GM13976 (cell line): ENCODE measurements at regions not wholly inside any gene's neighbourhood (a gene's known extent, or its start where the extent isn't known, plus 50 kb on each side); places are given as distances from the start of the nearest gene placed in this dataset.

Experiments used
- DNase-seq: peaks from one replicate; pipeline ENCODE4 v3.0.0; 2012; ENCODE audit warnings: low spot score
- CTCF ChIP-seq: IDR thresholded peaks from 2 replicates; pipeline ENCODE4 v1.5.1; 2012; ENCODE audit warnings: borderline replicate concordance, mild to moderate bottlenecking; ENCODE audit not compliant: insufficient read depth; ENCODE audit errors: extremely low read depth, missing control alignments, control extremely low read depth
- in situ Hi-C: fragments of 300-500 bp; cut with MboI; formaldehyde crosslinking; loops from one replicate; pipeline ENCODE4 v1.12.0; 2022; ENCODE audit warnings: low sequenced_read_pairs, mixed read lengths, inconsistent platforms; ENCODE audit not compliant: unreplicated experiment

GRCh38 chr4:19722404-19722803, 529.3 kb upstream of the SLIT2 start:
- DNase-seq = no peak
- no peak for TF ChIP-seq CTCF
- in situ Hi-C loops = no loop called here

GRCh38 chr4:19721587-19721986, 530.1 kb upstream of the SLIT2 start:
- in situ Hi-C loops = no loop called here
- no peak for DNase-seq
- TF ChIP-seq CTCF = no peak

- TF ChIP-seq CTCF = no peak
- in situ Hi-C loops = no loop called here
- DNase-seq = no peak
These were observed 531.1 kb upstream of the SLIT2 start for GRCh38 chr4:19720610-19721009.

- TF ChIP-seq CTCF = no peak
- no peak for DNase-seq
- in situ Hi-C loops = no loop called here
These were observed 531.5 kb upstream of the SLIT2 start for GRCh38 chr4:19720190-19720589.

GRCh38 chr4:19711871-19712270, 539.8 kb upstream of the SLIT2 start:
- in situ Hi-C loops = no loop called here
- DNase-seq = no peak
- no peak for TF ChIP-seq CTCF

GRCh38 chr4:19707876-19708275, 543.8 kb upstream of the SLIT2 start:
- no peak for TF ChIP-seq CTCF
- in situ Hi-C loops = no loop called here
- DNase-seq = no peak

- TF ChIP-seq CTCF = no peak
- in situ Hi-C loops = no loop called here
- DNase-seq = no peak
These were observed 548.3 kb upstream of the SLIT2 start for GRCh38 chr4:19703391-19703790.
